Right atrium auricular region (tissue), 2 donors: ENCODE measurements at regions not wholly inside any gene's neighbourhood (a gene's known extent, or its start where the extent isn't known, plus 50 kb on each side); places are given as distances from the start of the nearest gene placed in this dataset.

Experiments
- DNase-seq: peaks from one replicate; pipeline ENCODE4 v3.0.0-alpha.2; 2019; ENCODE audit warnings: low spot score
- H3K27ac ChIP-seq, 2 donors: fragments of 200-600 bp; sonication (generic); 1 replicate in 1 of 2; 2 replicates in 1 of 2; pipeline ENCODE4 v1.5.1; 2016 to 2019
- H3K27me3 ChIP-seq, 2 donors: fragments of 200-600 bp; sonication (generic); one replicate each; pipeline versions ENCODE4 v1.5.1 to v1.6.0; 2017 to 2019
- H3K36me3 ChIP-seq: fragments of 200-600 bp; sonication (generic); one replicate; pipeline ENCODE4 v1.5.1; 2016
- H3K4me1 ChIP-seq, 2 donors: fragments of 200-600 bp; sonication (generic); one replicate each; pipeline versions ENCODE4 v1.5.1 to v1.6.0; 2017 to 2019
- H3K4me3 ChIP-seq, 2 donors: fragments of 200-600 bp; sonication (generic); 1 replicate in 1 of 2; 2 replicates in 1 of 2; pipeline ENCODE4 v1.5.1; 2017 to 2019; ENCODE audit warnings: mild to moderate bottlenecking in 1 of 2, moderate library complexity in 1 of 2
- H3K9me3 ChIP-seq, 2 donors: fragments of 200-600 bp; sonication (generic); one replicate each; pipeline ENCODE4 v1.5.1; 2019
- CTCF ChIP-seq, 2 donors: fragments of 200-600 bp; sonication (generic); IDR thresholded peaks; one replicate each; pipeline ENCODE4 v1.5.1; 2019; ENCODE audit warnings: antibody characterized with exemption in 2 of 2

GRCh38 chr22:22184277-22184807 lies 60.2 kb upstream of the VPREB1 start:
- no peaks in the 10 kb centered on the region for H3K9me3 ChIP-seq
- TF ChIP-seq CTCF (IDR thresholded peaks at IDR 0.05): no peak
- DNase-seq: no peak
- no peak overlapping the region for H3K27ac ChIP-seq
- no peaks in the 10 kb centered on the region for H3K27me3 ChIP-seq
- no peaks in the 10 kb centered on the region for H3K36me3 ChIP-seq
- H3K4me3 ChIP-seq: no peak overlapping the region
- no peaks in the 10 kb centered on the region for H3K4me1 ChIP-seq

GRCh38 chr22:22182990-22183264 lies 61.7 kb upstream of the VPREB1 start:
- Histone ChIP-seq H3K4me3 (no peak overlapping the region), H3K9me3 (no peaks in the 10 kb centered on the region), H3K4me1 (no peaks in the 10 kb centered on the region), H3K27me3 (no peaks in the 10 kb centered on the region), H3K27ac (no peak overlapping the region), H3K36me3 (no peaks in the 10 kb centered on the region)
- no peak for DNase-seq
- no peak for TF ChIP-seq CTCF (IDR thresholded peaks at IDR 0.05)

GRCh38 chr22:22182218-22182989 lies 62.2 kb upstream of the VPREB1 start:
- Histone ChIP-seq H3K27ac (no peak overlapping the region), H3K27me3 (no peaks in the 10 kb centered on the region), H3K9me3 (no peaks in the 10 kb centered on the region), H3K4me1 (no peaks in the 10 kb centered on the region), H3K36me3 (no peaks in the 10 kb centered on the region), H3K4me3 (no peak overlapping the region)
- DNase-seq: no peak
- no peak for TF ChIP-seq CTCF (IDR thresholded peaks at IDR 0.05)

- Histone ChIP-seq H3K36me3 (no peaks in the 10 kb centered on the region), H3K4me1 (no peaks in the 10 kb centered on the region), H3K27ac (no peak overlapping the region), H3K27me3 (no peaks in the 10 kb centered on the region), H3K9me3 (no peaks in the 10 kb centered on the region), H3K4me3 (no peak overlapping the region)
- TF ChIP-seq CTCF (IDR thresholded peaks at IDR 0.05): no peak
- DNase-seq: no peak
Measured at GRCh38 chr22:22181341-22181850, 63.2 kb upstream of the VPREB1 start.

DNA sequence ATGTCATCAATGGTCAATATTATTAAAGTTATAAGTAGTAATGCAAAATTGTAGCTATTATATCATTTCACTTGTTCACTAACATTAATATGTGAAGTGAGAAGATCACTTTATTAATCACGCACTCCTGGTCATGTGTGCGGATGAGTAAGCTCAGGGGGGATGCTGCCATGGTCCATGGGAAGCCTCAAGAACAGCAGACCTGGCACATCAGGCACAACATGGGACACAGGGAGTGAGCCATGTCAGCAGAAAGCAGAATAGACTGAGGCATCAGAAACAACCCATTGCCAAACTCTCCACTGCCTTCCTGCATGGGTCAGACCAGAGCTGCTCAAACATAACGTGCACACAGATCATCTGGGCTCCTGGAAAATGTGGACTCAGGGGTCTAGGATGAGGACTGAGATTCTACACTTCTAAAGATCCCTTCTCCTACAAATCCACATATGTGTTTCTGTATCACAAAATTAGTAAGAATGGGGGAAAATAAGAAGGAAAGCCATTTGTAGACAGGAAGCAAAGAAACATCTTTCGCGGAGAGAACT lies 63.8 kb upstream of the VPREB1 start:
- DNase-seq: no peak
- H3K9me3 ChIP-seq: no peaks in the 10 kb centered on the region
- no peak overlapping the region for H3K4me3 ChIP-seq
- TF ChIP-seq CTCF (IDR thresholded peaks at IDR 0.05): no peak
- H3K4me1 ChIP-seq: no peaks in the 10 kb centered on the region
- no peak overlapping the region for H3K27ac ChIP-seq
- no peaks in the 10 kb centered on the region for H3K36me3 ChIP-seq
- no peaks in the 10 kb centered on the region for H3K27me3 ChIP-seq
